Sigmoid colon (tissue), 4 donors: ENCODE measurements at regions not wholly inside any gene's neighbourhood (a gene's known extent, or its start where the extent isn't known, plus 50 kb on each side); places are given as distances from the start of the nearest gene placed in this dataset.

Source experiments
- CTCF ChIP-seq, 4 experiments: fragments of 450-650 bp in 3 of 4; fragments of 200-600 bp in 1 of 4; IDR thresholded peaks; one replicate each; pipeline ENCODE4 v1.5.1; 2016 to 2019; ENCODE audit warnings: antibody characterized with exemption in 4 of 4, mild to moderate bottlenecking in 3 of 4, moderate library complexity in 2 of 4
- EP300 ChIP-seq, 4 donors: sonication (generic); formaldehyde crosslinking; IDR thresholded peaks; one replicate each; pipeline ENCODE4 v1.6.1; 2017; ENCODE audit warnings: antibody characterized with exemption in 4 of 4
- POLR2A ChIP-seq, 2 donors: fragments of 450-650 bp; IDR thresholded peaks; one replicate each; pipeline ENCODE4 v1.6.1; 2016; ENCODE audit warnings: antibody characterized with exemption in 2 of 2, mild to moderate bottlenecking in 2 of 2, moderate library complexity in 2 of 2

GRCh38 chr13:40161931-40162330 lies 504.5 kb downstream of the FOXO1 start:
- TF ChIP-seq CTCF (IDR thresholded peaks at IDR 0.05) (no peak), EP300 (IDR thresholded peaks at IDR 0.05) (no peak), POLR2A (IDR thresholded peaks at IDR 0.05) (no peak)
